ENCODE measurements at regions not wholly inside any gene's neighbourhood (a gene's known extent, or its start where the extent isn't known, plus 50 kb on each side); places are given as distances from the start of the nearest gene placed in this dataset.
"Not testable (repeated sequence)": the region's sequence is repeated elsewhere in the genome, so short reads cannot be mapped to it uniquely, and the experiment has no call there.

GRCh38 chrX:1105671-1106419 is 106.6 kb downstream of the CRLF2 start:
- in situ Hi-C loops (cut with HindIII; ENCODE audit: low sequenced_read_pairs) = no loop called here

GRCh38 chrX:1105031-1105430 is 107.4 kb downstream of the CRLF2 start:
- DNase-seq (ENCODE audit: low spot score); in situ Hi-C loops (cut with HindIII; ENCODE audit: low sequenced_read_pairs): not testable (repeated sequence)

More at GRCh38 chrX:1105671-1106419, 106.6 kb downstream of the CRLF2 start:
- no peak for DNase-seq (ENCODE audit: low spot score)

GRCh38 chrX:1103360-1103759 is 109.1 kb downstream of the CRLF2 start:
- DNase-seq (ENCODE audit: low spot score) = no peak
- in situ Hi-C loops (cut with HindIII; ENCODE audit: low sequenced_read_pairs) = no loop called here

GRCh38 chrX:1102786-1103185 is 109.7 kb downstream of the CRLF2 start:
- DNase-seq (ENCODE audit: low spot score) = no peak
- in situ Hi-C loops (cut with HindIII; ENCODE audit: low sequenced_read_pairs) = no loop called here

- in situ Hi-C loops (cut with HindIII; ENCODE audit: low sequenced_read_pairs); DNase-seq (ENCODE audit: low spot score): not testable (repeated sequence)
Observed at GRCh38 chrX:1102221-1102620, 110.2 kb downstream of the CRLF2 start.

- no peak for DNase-seq (ENCODE audit: low spot score)
- in situ Hi-C loops (cut with HindIII; ENCODE audit: low sequenced_read_pairs) = no loop called here
Observed at GRCh38 chrX:1099146-1099770, 113.2 kb downstream of the CRLF2 start.

GRCh38 chrX:1097328-1097727 is 115.1 kb downstream of the CRLF2 start:
- DNase-seq (ENCODE audit: low spot score) = no peak
- in situ Hi-C loops (cut with HindIII; ENCODE audit: low sequenced_read_pairs) = no loop called here

- in situ Hi-C loops (cut with HindIII; ENCODE audit: low sequenced_read_pairs) = no loop called here
- DNase-seq (ENCODE audit: low spot score) = no peak
Observed at GRCh38 chrX:1094566-1095333, 117.7 kb downstream of the CRLF2 start.

GRCh38 chrX:1093586-1094421 is 118.6 kb downstream of the CRLF2 start:
- DNase-seq (ENCODE audit: low spot score) = no peak
- in situ Hi-C loops (cut with HindIII; ENCODE audit: low sequenced_read_pairs) = no loop called here

- DNase-seq (ENCODE audit: low spot score) = no peak
- in situ Hi-C loops (cut with HindIII; ENCODE audit: low sequenced_read_pairs) = no loop called here
Observed at GRCh38 chrX:1093121-1093520, 119.3 kb downstream of the CRLF2 start.

- DNase-seq (ENCODE audit: low spot score) = no peak
- in situ Hi-C loops (cut with HindIII; ENCODE audit: low sequenced_read_pairs) = no loop called here
Observed at GRCh38 chrX:1086444-1087409, 125.7 kb downstream of the CRLF2 start.

- DNase-seq (ENCODE audit: low spot score); in situ Hi-C loops (cut with HindIII; ENCODE audit: low sequenced_read_pairs): not testable (repeated sequence)
Observed at GRCh38 chrX:1085871-1086270, 126.6 kb downstream of the CRLF2 start.

GRCh38 chrX:1084689-1085088 is 127.8 kb downstream of the CRLF2 start:
- in situ Hi-C loops (cut with HindIII; ENCODE audit: low sequenced_read_pairs) = no loop called here
- no peak for DNase-seq (ENCODE audit: low spot score)

GRCh38 chrX:1076871-1077651 is 135.4 kb downstream of the CRLF2 start:
- in situ Hi-C loops (cut with HindIII; ENCODE audit: low sequenced_read_pairs) = no loop called here
- DNase-seq (ENCODE audit: low spot score) = no peak

GRCh38 chrX:1075741-1076140 is 136.7 kb downstream of the CRLF2 start:
- DNase-seq (ENCODE audit: low spot score) = no peak
- in situ Hi-C loops (cut with HindIII; ENCODE audit: low sequenced_read_pairs) = no loop called here

- in situ Hi-C loops (cut with HindIII; ENCODE audit: low sequenced_read_pairs) = no loop called here
- DNase-seq (ENCODE audit: low spot score) = no peak
Observed at GRCh38 chrX:1075156-1075555, 137.3 kb downstream of the CRLF2 start.

- DNase-seq (ENCODE audit: low spot score) = no peak
- in situ Hi-C loops (cut with HindIII; ENCODE audit: low sequenced_read_pairs) = no loop called here
Observed at GRCh38 chrX:1074755-1075154, 137.7 kb downstream of the CRLF2 start.

GRCh38 chrX:1074172-1074571 is 138.3 kb downstream of the CRLF2 start:
- in situ Hi-C loops (cut with HindIII; ENCODE audit: low sequenced_read_pairs) = no loop called here

More at GRCh38 chrX:1074172-1074571, 138.3 kb downstream of the CRLF2 start:
- DNase-seq (ENCODE audit: low spot score) = no peak

All from G401 (cell line).